Islet of Langerhans (tissue), 1 donor: ENCODE measurements at regions not wholly inside any gene's neighbourhood (a gene's known extent, or its start where the extent isn't known, plus 50 kb on each side); places are given as distances from the start of the nearest gene placed in this dataset.
"Not testable (repeated sequence)": the region's sequence is repeated elsewhere in the genome, so short reads cannot be mapped to it uniquely, and the experiment has no call there.

Experiments used
- FAIRE-seq: peaks from one replicate; lab custom pipeline; 2011; peaks lifted over from hg19 to GRCh38; lab: Jason Lieb, UNC

- no peak for FAIRE-seq
Measured at GRCh38 chr12:91786499-91787272, 359.0 kb downstream of the BTG1 start.

- no peak for FAIRE-seq
Measured at GRCh38 chr12:91785655-91786498, 359.8 kb downstream of the BTG1 start.

GRCh38 chr12:91781114-91781513 lies 364.5 kb downstream of the BTG1 start:
- no peak for FAIRE-seq

- FAIRE-seq: peak; percentile 97
Measured at GRCh38 chr12:91778938-91779400, 366.7 kb downstream of the BTG1 start.

GRCh38 chr12:91778091-91778832 lies 367.4 kb downstream of the BTG1 start:
- no peak for FAIRE-seq

- no peak for FAIRE-seq
Measured at GRCh38 chr12:91777268-91777992, 368.2 kb downstream of the BTG1 start.

GRCh38 chr12:91774434-91774921 lies 371.2 kb downstream of the BTG1 start:
- FAIRE-seq: peak; percentile 76

- no peak for FAIRE-seq
Measured at GRCh38 chr12:91773749-91774429, 371.8 kb downstream of the BTG1 start.

GRCh38 chr12:91772411-91772810 lies 373.2 kb downstream of the BTG1 start:
- FAIRE-seq: no peak

GRCh38 chr12:91769736-91770135 lies 375.9 kb downstream of the BTG1 start:
- FAIRE-seq: no peak

- FAIRE-seq: no peak
Measured at GRCh38 chr12:91767237-91767636, 378.4 kb downstream of the BTG1 start.

GRCh38 chr12:91766454-91766853 lies 379.2 kb downstream of the BTG1 start:
- FAIRE-seq: no peak

GRCh38 chr12:91763654-91764370 lies 381.8 kb downstream of the BTG1 start:
- no peak for FAIRE-seq

GRCh38 chr12:91753649-91754048 lies 392.0 kb downstream of the BTG1 start:
- FAIRE-seq: no peak

GRCh38 chr12:91746976-91747375 lies 398.7 kb downstream of the BTG1 start:
- FAIRE-seq: no peak

GRCh38 chr12:91744597-91744996 lies 401.0 kb downstream of the BTG1 start:
- no peak for FAIRE-seq

GRCh38 chr12:91743704-91744321 lies 401.8 kb downstream of the BTG1 start:
- FAIRE-seq: no peak

GRCh38 chr12:91743280-91743679 lies 402.4 kb downstream of the BTG1 start:
- FAIRE-seq: no peak

GRCh38 chr12:91741932-91742331 lies 403.7 kb downstream of the BTG1 start:
- no peak for FAIRE-seq

- FAIRE-seq: not testable (repeated sequence)
Measured at GRCh38 chr12:91733846-91734245, 411.8 kb downstream of the BTG1 start.
